ENCODE measurements at regions not wholly inside any gene's neighbourhood (a gene's known extent, or its start where the extent isn't known, plus 50 kb on each side); places are given as distances from the start of the nearest gene placed in this dataset.

GRCh38 chr7:88456490-88456889, 149.8 kb upstream of the STEAP4 start:
- 0 to 33% methylated on average over 1 of the region's 1 CpG for WGBS, 2 donors
- Histone ChIP-seq H3K36me3 (no peaks in the 10 kb centered on the region), H3K27me3 (no peaks in the 10 kb centered on the region), H3K9me3 (no peaks in the 10 kb centered on the region), H3K27ac (no peak overlapping the region), H3K4me3 (no peak overlapping the region), H3K4me1 (peaks cover 0 to 8% (median 0%) of the 10 kb centered on the region in 4 donors)
- no peak for DNase-seq (ENCODE audit: low spot score in 2 of 2)
- no peak for TF ChIP-seq EP300 (IDR thresholded peaks at IDR 0.05)
- TF ChIP-seq, protein P1, sequence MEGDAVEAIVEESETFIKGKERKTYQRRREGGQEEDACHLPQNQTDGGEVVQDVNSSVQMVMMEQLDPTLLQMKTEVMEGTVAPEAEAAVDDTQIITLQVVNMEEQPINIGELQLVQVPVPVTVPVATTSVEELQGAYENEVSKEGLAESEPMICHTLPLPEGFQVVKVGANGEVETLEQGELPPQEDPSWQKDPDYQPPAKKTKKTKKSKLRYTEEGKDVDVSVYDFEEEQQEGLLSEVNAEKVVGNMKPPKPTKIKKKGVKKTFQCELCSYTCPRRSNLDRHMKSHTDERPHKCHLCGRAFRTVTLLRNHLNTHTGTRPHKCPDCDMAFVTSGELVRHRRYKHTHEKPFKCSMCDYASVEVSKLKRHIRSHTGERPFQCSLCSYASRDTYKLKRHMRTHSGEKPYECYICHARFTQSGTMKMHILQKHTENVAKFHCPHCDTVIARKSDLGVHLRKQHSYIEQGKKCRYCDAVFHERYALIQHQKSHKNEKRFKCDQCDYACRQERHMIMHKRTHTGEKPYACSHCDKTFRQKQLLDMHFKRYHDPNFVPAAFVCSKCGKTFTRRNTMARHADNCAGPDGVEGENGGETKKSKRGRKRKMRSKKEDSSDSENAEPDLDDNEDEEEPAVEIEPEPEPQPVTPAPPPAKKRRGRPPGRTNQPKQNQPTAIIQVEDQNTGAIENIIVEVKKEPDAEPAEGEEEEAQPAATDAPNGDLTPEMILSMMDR (IDR thresholded peaks at IDR 0.05), result no peak
- no peak for TF ChIP-seq POLR2A (IDR thresholded peaks at IDR 0.05)

DNA sequence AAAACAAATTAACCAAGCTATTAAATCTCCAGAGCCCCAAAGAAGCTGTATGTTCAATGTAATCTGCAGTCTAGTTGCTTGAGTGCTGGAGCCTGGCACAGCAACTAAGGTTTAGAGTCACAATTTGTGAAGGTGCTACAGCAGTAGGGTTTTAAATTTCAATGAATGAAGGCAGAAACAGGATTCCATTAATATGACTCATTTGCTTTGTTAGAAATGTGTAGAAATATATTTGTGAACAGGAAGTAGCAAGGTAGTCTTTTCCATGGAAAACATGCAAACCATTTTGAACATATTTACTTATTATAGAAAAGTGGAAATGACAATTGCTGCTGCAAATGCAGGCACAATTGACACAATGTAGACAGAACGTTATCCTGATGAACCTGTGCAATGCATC, 149.0 kb upstream of the STEAP4 start:
- H3K27me3 ChIP-seq, result no peaks in the 10 kb centered on the region
- DNase-seq (ENCODE audit: low spot score in 2 of 2), result no peak
- no peak overlapping the region for H3K4me3 ChIP-seq
- no peaks in the 10 kb centered on the region for H3K36me3 ChIP-seq
- H3K4me1 ChIP-seq, result peaks cover 0 to 8% (median 0%) of the 10 kb centered on the region in 4 donors
- TF ChIP-seq POLR2A (IDR thresholded peaks at IDR 0.05), result no peak
- no peak for TF ChIP-seq EP300 (IDR thresholded peaks at IDR 0.05)
- TF ChIP-seq, protein P1 (IDR thresholded peaks at IDR 0.05), result no peak
- no peak overlapping the region for H3K27ac ChIP-seq
- 80 to 83% methylated on average over 1 of the region's 1 CpG for WGBS, 2 donors
- no peaks in the 10 kb centered on the region for H3K9me3 ChIP-seq

DNA sequence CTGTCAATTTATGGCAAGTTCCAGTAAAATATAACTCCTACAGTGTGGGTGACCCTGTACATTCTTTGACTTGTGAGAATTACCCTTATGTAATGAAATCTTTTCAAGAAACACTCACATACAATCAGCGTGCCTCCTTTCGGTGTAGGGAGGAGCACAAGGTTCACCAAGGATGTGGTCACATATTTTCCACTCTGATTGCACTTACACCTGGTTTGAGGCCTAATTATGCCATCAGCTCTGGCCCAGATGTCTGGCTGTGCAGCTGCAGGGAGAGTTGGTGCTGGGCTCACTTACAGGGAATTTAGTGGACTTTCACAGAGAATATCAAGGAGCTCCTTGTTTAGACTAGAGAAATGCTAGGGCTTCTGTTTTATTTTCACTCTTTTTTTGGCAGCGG, 146.0 kb upstream of the STEAP4 start:
- Histone ChIP-seq H3K4me3 (no peak overlapping the region), H3K9me3 (no peaks in the 10 kb centered on the region), H3K27me3 (no peaks in the 10 kb centered on the region), H3K27ac (no peak overlapping the region), H3K36me3 (no peaks in the 10 kb centered on the region), H3K4me1 (peaks cover 0 to 8% (median 0%) of the 10 kb centered on the region in 4 donors)
- 64 to 65% methylated on average over 3 of the region's 3 CpGs for WGBS, 2 donors
- DNase-seq (ENCODE audit: low spot score in 2 of 2), result no peak
- TF ChIP-seq, protein P1 (IDR thresholded peaks at IDR 0.05), result no peak
- TF ChIP-seq POLR2A (IDR thresholded peaks at IDR 0.05) (no peak), EP300 (IDR thresholded peaks at IDR 0.05) (no peak)

- peaks cover 0 to 8% (median 0%) of the 10 kb centered on the region in 4 donors for H3K4me1 ChIP-seq
- 93 to 94% methylated on average over 1 of the region's 1 CpG for WGBS, 2 donors
- H3K27me3 ChIP-seq, result no peaks in the 10 kb centered on the region
- no peak for DNase-seq (ENCODE audit: low spot score in 2 of 2)
- no peaks in the 10 kb centered on the region for H3K9me3 ChIP-seq
- TF ChIP-seq, protein P1 (IDR thresholded peaks at IDR 0.05), result no peak
- no peak for TF ChIP-seq EP300 (IDR thresholded peaks at IDR 0.05)
- TF ChIP-seq POLR2A (IDR thresholded peaks at IDR 0.05), result no peak
- H3K27ac ChIP-seq, result no peak overlapping the region
- no peaks in the 10 kb centered on the region for H3K36me3 ChIP-seq
- H3K4me3 ChIP-seq, result no peak overlapping the region
Measured at GRCh38 chr7:88450874-88451273, 144.2 kb upstream of the STEAP4 start.

DNA sequence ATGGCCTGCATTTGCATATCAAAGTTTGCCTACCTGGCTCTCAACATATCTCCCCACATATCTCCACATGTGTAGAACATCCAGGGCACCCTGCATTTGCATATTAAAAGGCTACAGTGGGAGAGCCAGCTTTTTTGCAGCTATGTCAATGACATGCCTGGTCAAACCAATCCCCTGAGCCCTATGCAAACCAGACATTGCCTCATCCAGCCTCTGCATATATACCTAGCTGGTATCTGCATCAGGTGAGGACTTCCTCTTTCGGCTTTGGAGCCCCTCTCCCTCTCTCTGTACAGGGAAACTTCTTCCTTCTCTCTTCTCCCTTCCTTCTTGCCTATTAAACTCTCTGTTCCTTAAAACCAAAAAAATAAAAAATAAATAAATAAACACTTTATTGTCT, 142.7 kb upstream of the STEAP4 start:
- DNase-seq (ENCODE audit: low spot score in 2 of 2), result no peak
- 81 to 82% methylated on average over 1 of the region's 1 CpG for WGBS, 2 donors

More for the DNA sequence above, 142.7 kb upstream of the STEAP4 start:
- Histone ChIP-seq H3K4me1 (peaks cover 0 to 8% (median 0%) of the 10 kb centered on the region in 4 donors), H3K27me3 (no peaks in the 10 kb centered on the region), H3K9me3 (no peaks in the 10 kb centered on the region), H3K4me3 (no peak overlapping the region), H3K36me3 (no peaks in the 10 kb centered on the region), H3K27ac (no peak overlapping the region)
- TF ChIP-seq POLR2A (IDR thresholded peaks at IDR 0.05) (no peak), EP300 (IDR thresholded peaks at IDR 0.05) (no peak)
- TF ChIP-seq, protein P1 (IDR thresholded peaks at IDR 0.05), result no peak

All from tibial nerve (tissue), 4 donors.